ENCODE measurements at regions not wholly inside any gene's neighbourhood (a gene's known extent, or its start where the extent isn't known, plus 50 kb on each side); places are given as distances from the start of the nearest gene placed in this dataset.
"Not testable (repeated sequence)": the region's sequence is repeated elsewhere in the genome, so short reads cannot be mapped to it uniquely, and the experiment has no call there.

GRCh38 chr16:10277597-10277996 lies 95.4 kb upstream of the GRIN2A start:
- no peak for TF ChIP-seq EZH2 (IDR thresholded peaks at IDR 0.05; ENCODE audit: low read depth)
- no peak for TF ChIP-seq CTCF (conservative IDR thresholded peaks at IDR 0.05)
- POLR2A ChIA-PET (ENCODE audit: unreplicated experiment): no interaction called here
- Histone ChIP-seq H3F3A (ENCODE audit: insufficient read depth, low read depth) (no peaks in the 10 kb centered on the region), H4K20me1 (ENCODE audit: insufficient read depth) (no peaks in the 10 kb centered on the region), H3K27me3 (ENCODE audit: insufficient read depth, low read depth) (0 out of 2 replicates have a peak, but pooled peaks cover 7% of the 10 kb centered on the region), H3K36me3 (ENCODE audit: low read depth) (no peaks in the 10 kb centered on the region), H3K27ac (no peak overlapping the region), H3K9me2 (ENCODE audit: insufficient read depth) (no peaks in the 10 kb centered on the region), H3K79me2 (ENCODE audit: low read depth) (no peaks in the 10 kb centered on the region), H3K9me3 (ENCODE audit: insufficient read depth, low read depth) (no peaks in the 10 kb centered on the region), H3K4me3 (no peak overlapping the region), H3K4me2 (no peak overlapping the region), H3K4me1 (replicated peaks; ENCODE audit: insufficient read depth) (no peaks in the 10 kb centered on the region), H2AFZ (no peak overlapping the region)
- DNase-seq: no peak
- intact Hi-C loops (cut with micrococcal nuclease; ENCODE audit: unreplicated experiment): no loop called here
- CTCF ChIA-PET: no interaction called here
- no TSS peak for BruUV-seq (replicated peaks)

- TF ChIP-seq CTCF (conservative IDR thresholded peaks at IDR 0.05) (no peak), EZH2 (IDR thresholded peaks at IDR 0.05; ENCODE audit: low read depth) (no peak)
- no peaks in the 10 kb centered on the region for H3K36me3 ChIP-seq (ENCODE audit: low read depth)
- intact Hi-C loops (cut with micrococcal nuclease; ENCODE audit: unreplicated experiment): no loop called here
- H3F3A ChIP-seq (ENCODE audit: insufficient read depth, low read depth): no peaks in the 10 kb centered on the region
- no peaks in the 10 kb centered on the region for H3K9me3 ChIP-seq (ENCODE audit: insufficient read depth, low read depth)
- H3K27ac ChIP-seq: no peak overlapping the region
- H2AFZ ChIP-seq: no peak overlapping the region
- H3K27me3 ChIP-seq (ENCODE audit: insufficient read depth, low read depth): peaks cover 17% of the 10 kb centered on the region; the same call in 1 of the 2 replicates
- no peak for DNase-seq
- BruUV-seq (replicated peaks): no TSS peak
- H3K4me2 ChIP-seq: no peak overlapping the region
- no peaks in the 10 kb centered on the region for H3K4me1 ChIP-seq (replicated peaks; ENCODE audit: insufficient read depth)
- no peak overlapping the region for H3K4me3 ChIP-seq
- H4K20me1 ChIP-seq (ENCODE audit: insufficient read depth): no peaks in the 10 kb centered on the region
- no peaks in the 10 kb centered on the region for H3K79me2 ChIP-seq (ENCODE audit: low read depth)
- CTCF ChIA-PET: no interaction called here
- H3K9me2 ChIP-seq (ENCODE audit: insufficient read depth): no peaks in the 10 kb centered on the region
- POLR2A ChIA-PET (ENCODE audit: unreplicated experiment): no interaction called here
Measured at GRCh38 chr16:10280262-10281170, 98.3 kb upstream of the GRIN2A start.

GRCh38 chr16:10282367-10282766 lies 100.1 kb upstream of the GRIN2A start:
- peaks cover 17% of the 10 kb centered on the region; the same call in 1 of the 2 replicates for H3K27me3 ChIP-seq (ENCODE audit: insufficient read depth, low read depth)
- POLR2A ChIA-PET (ENCODE audit: unreplicated experiment): no interaction called here
- no peak overlapping the region for H3K27ac ChIP-seq
- intact Hi-C loops (cut with micrococcal nuclease; ENCODE audit: unreplicated experiment): no loop called here
- H3K9me3 ChIP-seq (ENCODE audit: insufficient read depth, low read depth): no peaks in the 10 kb centered on the region
- no peak overlapping the region for H2AFZ ChIP-seq
- no peaks in the 10 kb centered on the region for H3K36me3 ChIP-seq (ENCODE audit: low read depth)
- no peaks in the 10 kb centered on the region for H3F3A ChIP-seq (ENCODE audit: insufficient read depth, low read depth)
- no peak overlapping the region for H3K4me2 ChIP-seq
- H3K4me3 ChIP-seq: no peak overlapping the region
- no peak for DNase-seq
- H3K4me1 ChIP-seq (replicated peaks; ENCODE audit: insufficient read depth): no peaks in the 10 kb centered on the region
- no peak for TF ChIP-seq EZH2 (IDR thresholded peaks at IDR 0.05; ENCODE audit: low read depth)
- TF ChIP-seq CTCF (conservative IDR thresholded peaks at IDR 0.05): no peak
- no peaks in the 10 kb centered on the region for H3K79me2 ChIP-seq (ENCODE audit: low read depth)
- no peaks in the 10 kb centered on the region for H3K9me2 ChIP-seq (ENCODE audit: insufficient read depth)
- no TSS peak for BruUV-seq (replicated peaks)
- CTCF ChIA-PET: no interaction called here
- H4K20me1 ChIP-seq (ENCODE audit: insufficient read depth): no peaks in the 10 kb centered on the region

DNA sequence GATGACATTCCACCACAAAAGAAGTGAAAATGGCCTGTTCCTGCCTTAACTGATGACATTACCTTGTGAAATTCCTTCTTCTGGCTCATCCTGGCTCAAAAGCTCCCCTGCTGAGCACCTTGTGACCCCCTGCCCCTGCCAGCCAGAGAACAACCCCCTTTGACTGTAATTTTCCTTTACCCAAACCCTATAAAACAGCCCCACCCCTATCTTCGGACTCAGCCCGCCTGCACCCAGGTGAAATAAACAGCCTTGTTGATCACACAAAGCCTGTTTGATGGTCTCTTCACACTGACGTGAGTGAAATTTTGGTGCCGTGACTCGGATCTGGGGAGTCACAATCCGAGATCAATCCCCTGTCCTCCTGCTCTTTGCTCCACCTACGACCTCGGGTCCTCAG lies 101.0 kb upstream of the GRIN2A start:
- H3K27ac ChIP-seq; H3K4me1 ChIP-seq (replicated peaks; ENCODE audit: insufficient read depth); H3K4me2 ChIP-seq; H3K9me2 ChIP-seq (ENCODE audit: insufficient read depth); intact Hi-C loops (cut with micrococcal nuclease; ENCODE audit: unreplicated experiment); H2AFZ ChIP-seq; POLR2A ChIA-PET (ENCODE audit: unreplicated experiment); BruUV-seq (replicated peaks); H3K4me3 ChIP-seq; H3K9me3 ChIP-seq (ENCODE audit: insufficient read depth, low read depth); H3F3A ChIP-seq (ENCODE audit: insufficient read depth, low read depth); H3K36me3 ChIP-seq (ENCODE audit: low read depth); DNase-seq; H4K20me1 ChIP-seq (ENCODE audit: insufficient read depth); H3K79me2 ChIP-seq (ENCODE audit: low read depth); CTCF ChIA-PET: not testable (repeated sequence)
- peaks cover 17% of the 10 kb centered on the region; the same call in 1 of the 2 replicates for H3K27me3 ChIP-seq (ENCODE audit: insufficient read depth, low read depth)

DNA sequence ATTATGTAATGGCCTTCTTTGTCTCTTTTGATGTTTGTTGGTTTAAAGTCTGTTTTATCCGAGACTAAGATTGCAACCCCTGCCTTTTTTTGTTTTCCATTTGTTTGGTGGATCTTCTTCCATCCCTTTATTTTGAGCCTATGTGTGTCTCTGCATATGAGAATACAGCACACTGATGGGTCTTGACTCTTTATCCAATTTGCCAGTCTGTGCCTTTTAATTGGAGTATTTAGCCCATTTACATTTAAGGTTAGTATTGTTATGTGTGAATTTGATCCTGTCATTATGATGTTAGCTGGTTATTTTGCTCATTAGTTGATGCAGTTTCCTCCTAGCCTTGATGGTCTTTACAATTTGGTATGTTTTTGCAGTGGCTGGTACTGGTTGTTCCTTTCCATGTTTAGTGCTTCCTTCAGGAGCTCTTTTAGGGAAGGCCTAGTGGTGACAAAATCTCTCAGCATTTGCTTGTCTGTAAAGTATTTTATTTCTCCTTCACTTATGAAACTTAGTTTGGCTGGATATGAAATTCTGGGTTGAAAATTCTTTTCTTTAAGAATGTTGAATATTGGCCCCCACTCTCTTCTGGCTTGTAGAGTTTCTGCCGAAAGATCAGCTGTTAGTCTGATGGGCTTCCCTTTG lies 95.3 kb upstream of the ATF7IP2 start:
- H3K4me2 ChIP-seq; H3K9me3 ChIP-seq (ENCODE audit: insufficient read depth, low read depth); H2AFZ ChIP-seq; H4K20me1 ChIP-seq (ENCODE audit: insufficient read depth); H3K79me2 ChIP-seq (ENCODE audit: low read depth); H3K27me3 ChIP-seq (ENCODE audit: insufficient read depth, low read depth); intact Hi-C loops (cut with micrococcal nuclease; ENCODE audit: unreplicated experiment); H3K4me3 ChIP-seq; CTCF ChIA-PET; H3K9me2 ChIP-seq (ENCODE audit: insufficient read depth); H3K27ac ChIP-seq; H3K36me3 ChIP-seq (ENCODE audit: low read depth); H3F3A ChIP-seq (ENCODE audit: insufficient read depth, low read depth); POLR2A ChIA-PET (ENCODE audit: unreplicated experiment); BruUV-seq (replicated peaks); DNase-seq; H3K4me1 ChIP-seq (replicated peaks; ENCODE audit: insufficient read depth): not testable (repeated sequence)

All from PC-9 (cell line).